HG03575 (cell line): ENCODE measurements at regions not wholly inside any gene's neighbourhood (a gene's known extent, or its start where the extent isn't known, plus 50 kb on each side); places are given as distances from the start of the nearest gene placed in this dataset.
"Not testable (repeated sequence)": the region's sequence is repeated elsewhere in the genome, so short reads cannot be mapped to it uniquely, and the experiment has no call there.

ENCODE experiments used
- ATAC-seq: cut with Tn5 transposase; IDR thresholded peaks from one replicate; pipeline ENCODE4 v1.9.1; 2021; ENCODE audit not compliant: unreplicated experiment, insufficient number of reproducible peaks, low FRiP score; ENCODE audit errors: extremely low read depth

DNA sequence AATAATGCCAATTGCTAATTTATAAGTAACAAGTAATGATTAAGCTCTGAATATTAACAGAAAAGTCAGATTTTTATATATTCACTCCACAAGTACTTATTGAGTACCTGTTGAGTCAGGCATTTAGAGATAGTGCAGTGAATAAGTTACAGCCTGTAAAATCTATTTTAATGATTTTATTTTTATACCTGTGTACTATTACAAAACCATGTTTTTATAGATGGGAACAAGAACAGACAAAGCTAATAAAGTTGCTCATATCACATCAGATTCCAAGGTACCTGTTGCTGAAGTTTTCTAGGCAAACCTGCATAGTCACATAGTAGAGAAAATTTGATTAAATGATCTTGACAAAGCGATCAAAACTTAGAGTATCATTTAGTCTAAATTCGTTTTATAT lies 623.7 kb downstream of the EFNA5 start:
- no peak for ATAC-seq

DNA sequence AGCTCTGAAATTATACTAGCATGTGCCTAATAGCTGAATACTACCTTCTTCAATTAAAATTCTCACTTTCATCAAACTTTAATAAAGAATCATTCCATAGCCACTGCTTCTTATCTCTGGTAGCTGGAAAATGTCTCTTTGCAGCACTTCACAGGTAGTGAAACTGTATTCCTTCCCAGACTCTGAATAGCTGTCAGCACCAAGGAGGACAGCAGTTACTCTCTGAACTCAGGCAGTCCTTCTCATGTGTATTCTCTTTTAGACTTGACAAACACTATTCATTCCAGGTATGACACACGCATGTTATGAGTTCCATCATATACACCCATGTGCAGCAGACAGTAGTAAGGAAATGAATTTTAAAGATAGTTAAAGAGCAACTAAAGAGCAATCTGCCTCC lies 627.1 kb downstream of the EFNA5 start:
- no peak for ATAC-seq

DNA sequence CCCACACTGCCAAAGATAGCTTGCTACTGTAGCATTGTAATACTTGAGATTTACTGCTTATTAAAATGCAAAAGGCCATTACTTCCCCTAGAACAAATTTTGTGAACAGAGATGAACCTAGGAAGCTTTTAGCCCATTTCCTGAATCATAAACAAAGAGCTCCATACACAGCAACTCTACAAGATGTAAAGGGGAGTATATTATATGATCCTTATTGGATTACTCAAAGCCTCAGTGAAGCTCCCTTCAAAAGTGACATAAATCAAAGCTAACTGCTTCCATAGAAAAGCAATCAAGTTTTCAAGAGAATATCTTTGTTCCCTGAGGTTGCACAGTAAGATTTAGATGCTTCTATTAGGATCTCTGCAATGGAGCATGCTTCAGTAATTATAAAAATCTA lies 629.8 kb downstream of the EFNA5 start:
- no peak for ATAC-seq

DNA sequence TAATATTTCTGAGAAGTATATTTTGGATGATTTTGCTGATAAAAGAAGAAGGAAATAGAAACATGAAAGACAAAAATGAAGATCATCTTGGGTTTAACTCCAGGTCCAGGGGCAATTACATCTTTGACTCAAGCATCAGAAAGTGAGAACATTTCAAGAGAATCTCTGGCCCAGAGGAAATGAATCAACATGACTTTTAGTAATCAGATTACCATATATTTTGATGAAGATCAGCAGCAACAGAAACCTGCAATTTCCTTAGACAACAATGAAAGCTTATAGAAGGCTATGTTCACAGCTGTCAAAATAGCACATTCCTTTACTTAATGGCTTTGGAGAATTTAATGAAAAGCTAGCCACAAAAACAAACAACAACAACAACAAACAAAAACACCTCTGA lies 638.1 kb downstream of the EFNA5 start:
- no peak for ATAC-seq

DNA sequence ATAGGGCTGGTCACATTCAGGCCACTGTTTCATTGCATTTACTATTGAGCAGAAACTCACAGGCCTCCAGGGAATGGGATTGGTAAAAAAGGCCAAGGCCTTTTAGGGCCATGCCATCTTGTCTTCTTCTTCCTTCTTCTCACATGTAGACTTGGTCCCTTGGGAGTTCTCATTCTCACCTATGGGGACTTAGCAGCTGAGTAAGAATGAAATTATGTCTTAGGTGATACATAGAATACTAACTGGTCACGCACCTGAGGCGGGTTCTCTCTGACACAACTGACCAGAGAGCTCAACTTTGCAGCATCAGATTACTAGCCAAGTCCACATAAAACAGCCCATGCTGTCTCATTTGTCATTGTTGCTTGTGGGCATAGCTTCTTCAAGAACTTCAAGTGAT lies 641.8 kb downstream of the EFNA5 start:
- no peak for ATAC-seq

DNA sequence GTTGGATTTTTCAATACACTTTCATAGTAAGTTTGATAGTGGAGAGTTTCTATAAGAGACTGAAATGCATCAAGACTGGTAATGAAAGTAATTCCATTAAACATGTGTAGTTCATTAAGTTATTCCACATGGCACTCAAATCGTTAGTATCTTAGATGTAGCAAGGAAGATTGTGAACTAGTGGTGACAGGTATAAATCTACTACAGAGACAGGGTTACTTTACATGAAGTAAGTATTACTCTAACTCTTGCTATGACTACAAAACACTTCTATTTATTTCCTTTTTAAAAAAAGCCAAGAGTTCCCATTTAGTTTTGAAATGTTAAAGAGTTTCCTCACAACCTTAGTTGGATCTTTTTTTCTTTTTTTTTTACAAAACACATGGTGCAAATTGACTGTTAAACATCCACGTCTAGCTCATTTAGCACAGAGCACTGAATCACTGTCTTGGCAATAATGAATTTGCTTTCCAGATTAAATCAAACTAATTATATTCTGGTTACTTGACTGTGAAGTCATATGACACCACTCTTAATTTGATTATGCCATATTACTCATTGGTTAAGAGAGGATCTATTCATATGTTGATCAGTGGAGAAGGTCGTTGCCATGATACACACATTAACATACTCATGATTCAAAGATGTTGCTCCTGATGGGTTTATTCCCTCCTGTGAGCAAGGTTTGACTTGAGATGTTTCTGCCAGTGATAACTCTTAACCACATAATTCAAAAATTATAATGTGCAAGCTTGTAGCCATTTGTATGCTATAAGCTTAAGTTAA lies 644.8 kb downstream of the EFNA5 start:
- ATAC-seq = no peak

DNA sequence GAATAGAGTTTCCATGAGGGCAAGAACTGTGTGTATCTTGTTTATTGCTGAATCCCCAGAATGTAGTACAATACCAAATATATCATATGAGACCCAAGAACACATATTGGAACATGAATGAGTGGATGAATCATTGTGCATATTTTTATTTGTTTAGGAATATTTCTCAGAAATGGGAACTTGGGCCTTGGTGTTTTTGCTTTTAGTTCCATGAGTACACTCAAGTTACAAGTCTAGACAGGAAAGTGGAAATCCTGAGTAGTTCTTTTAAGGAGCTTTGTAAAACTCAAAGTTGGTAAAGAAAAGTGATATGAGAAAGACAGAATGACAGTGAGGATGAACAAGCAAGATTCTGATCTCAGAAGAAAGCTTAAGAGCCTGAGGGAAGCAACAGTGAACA lies 647.0 kb downstream of the EFNA5 start:
- no peak for ATAC-seq

DNA sequence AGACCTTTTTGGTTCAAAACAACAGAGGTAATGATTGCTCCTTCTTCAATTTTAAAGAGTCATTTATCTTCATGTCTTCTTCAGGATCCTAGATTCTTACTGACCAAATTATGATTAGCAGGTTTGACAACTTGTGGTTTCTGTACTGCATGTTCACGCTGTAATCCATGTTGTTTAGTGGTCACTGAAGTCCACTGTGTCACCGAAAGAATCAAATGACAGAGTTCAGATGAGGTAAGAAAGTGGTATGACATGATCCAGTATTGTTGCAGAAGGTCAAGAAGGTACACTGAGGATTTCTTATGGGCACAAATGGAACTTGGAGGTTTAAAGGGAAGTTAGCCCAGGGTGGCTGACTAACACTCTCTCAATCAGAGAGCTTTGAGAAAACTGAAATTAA lies 649.2 kb downstream of the EFNA5 start:
- ATAC-seq = no peak

DNA sequence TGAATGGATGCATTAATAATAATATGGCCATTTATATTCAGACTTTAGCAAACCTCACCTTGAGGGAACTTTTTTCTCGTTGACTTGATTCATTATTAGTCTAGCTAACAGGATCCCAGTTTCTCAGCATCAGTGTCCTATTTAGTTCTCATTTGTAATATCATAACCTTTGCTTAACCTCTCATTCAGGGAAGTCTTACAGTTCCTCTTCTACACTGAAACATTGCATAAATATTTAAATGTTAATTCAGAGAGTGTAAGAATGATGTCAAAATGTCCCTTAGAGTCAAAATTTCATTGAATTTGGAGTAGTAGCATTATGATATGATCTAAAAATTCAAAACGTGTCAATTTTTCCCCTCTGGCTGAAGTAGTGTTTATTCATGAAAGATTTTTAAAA lies 650.1 kb downstream of the EFNA5 start:
- no peak for ATAC-seq

DNA sequence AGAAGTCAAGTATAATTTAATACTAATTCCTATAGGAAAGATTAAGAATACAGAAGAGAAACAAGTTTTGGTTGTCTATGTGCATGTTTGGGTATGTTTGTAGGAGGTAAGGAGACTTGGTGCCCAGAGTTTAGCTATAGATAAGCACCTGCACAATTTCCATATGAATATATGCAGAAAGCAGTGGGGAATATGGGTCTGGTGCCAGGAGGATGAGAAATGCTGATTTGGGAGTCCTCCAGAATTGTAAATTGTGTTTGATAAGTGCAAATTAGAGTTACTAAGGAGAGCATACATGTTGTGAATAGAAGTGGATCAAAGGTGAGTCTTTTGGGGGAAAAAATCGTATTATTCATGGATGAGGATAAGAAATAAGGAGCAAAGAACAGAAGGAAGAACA lies 653.1 kb downstream of the EFNA5 start:
- ATAC-seq = no peak

DNA sequence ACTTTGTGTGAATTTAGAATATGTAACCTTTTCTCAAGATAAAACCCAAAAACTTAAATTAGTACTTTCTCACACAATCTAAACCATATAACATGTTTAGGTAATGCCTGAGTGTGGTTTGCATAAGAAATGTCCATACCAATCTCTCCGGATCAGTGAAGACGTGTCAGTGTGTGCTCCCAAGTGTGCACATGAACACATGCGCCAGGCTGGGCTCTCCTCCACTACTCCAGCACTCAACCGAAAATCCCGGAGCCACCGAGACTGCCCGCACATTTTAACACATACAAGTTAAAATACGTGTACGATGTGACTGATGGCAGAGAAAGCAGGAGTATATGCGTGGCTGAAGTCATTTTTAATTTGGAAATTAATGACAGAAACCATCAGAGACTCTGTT lies 658.4 kb downstream of the EFNA5 start:
- no peak for ATAC-seq

DNA sequence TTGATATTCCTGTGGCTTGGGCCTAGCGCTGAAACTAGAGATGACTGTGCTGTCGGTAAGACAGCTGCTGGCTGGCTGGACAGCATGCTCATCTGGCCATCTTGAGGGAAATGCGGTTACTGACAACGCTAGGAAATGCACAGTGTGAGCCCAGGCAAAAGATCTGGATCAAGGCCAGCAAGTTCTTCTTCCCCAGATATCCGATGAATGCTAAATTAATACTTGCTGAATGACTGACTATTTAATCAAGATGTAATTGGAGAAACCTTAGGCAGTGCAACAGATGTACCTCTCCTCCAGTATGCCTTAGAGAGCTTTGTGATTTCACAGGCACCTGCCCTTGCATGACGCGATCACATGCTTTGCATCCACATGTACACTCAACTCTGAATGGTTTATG lies 659.1 kb downstream of the EFNA5 start:
- no peak for ATAC-seq

DNA sequence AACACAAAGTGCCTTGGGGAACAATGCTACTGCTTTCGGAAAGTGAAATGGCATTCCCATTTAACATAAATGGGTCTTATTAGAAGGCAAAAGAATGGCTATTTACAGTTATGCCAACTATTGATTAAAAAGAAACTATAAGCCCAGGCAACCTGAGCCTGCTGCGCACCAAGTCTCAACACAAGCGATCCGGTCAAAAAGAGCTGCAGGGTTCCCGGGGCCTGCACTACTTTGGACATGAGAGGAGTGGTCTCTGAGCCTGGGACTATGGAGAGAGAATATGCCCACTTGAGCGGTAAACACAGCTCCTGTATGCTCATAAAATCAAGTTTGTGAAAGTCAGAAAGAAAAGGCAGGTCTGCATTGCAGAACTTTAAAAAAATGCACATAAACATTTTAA lies 660.7 kb downstream of the EFNA5 start:
- ATAC-seq = no peak

DNA sequence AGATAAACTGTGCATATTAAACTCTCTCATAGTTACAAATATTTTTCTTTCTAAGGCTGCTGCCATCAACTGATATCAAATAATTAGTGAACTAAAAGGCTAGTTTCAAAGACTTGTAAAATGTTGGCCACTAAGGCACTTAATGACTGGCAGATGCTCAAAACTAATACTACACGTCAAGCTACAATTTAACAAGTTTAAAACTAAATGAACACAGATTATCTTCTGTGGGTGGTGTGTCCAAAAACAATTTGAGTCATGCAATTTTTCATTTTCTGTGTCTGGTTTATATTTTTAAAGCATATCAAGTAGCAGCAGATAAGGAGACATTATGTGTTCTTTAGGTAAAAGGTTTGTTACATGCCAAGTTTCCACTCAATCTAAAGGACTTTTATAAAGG lies 665.1 kb downstream of the EFNA5 start:
- ATAC-seq = no peak

DNA sequence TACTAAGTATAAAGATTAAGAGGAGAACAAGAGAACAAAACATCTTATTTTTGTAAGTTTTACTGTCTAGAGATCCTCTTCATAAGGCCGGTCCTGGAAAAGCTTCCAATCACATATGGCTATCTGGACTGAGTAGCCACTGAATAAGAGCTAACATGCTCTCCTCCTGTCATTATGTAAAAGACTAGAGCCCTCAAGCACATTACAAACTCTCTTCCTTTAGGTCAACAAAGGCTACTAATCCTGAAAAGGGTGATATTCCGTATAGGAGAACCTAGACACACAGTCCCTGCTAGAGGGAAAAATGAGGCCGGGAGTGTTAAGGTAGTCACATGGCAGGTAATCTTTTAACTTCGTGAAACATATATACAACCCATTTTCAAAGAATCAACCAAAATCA lies 665.6 kb downstream of the EFNA5 start:
- ATAC-seq = no peak

DNA sequence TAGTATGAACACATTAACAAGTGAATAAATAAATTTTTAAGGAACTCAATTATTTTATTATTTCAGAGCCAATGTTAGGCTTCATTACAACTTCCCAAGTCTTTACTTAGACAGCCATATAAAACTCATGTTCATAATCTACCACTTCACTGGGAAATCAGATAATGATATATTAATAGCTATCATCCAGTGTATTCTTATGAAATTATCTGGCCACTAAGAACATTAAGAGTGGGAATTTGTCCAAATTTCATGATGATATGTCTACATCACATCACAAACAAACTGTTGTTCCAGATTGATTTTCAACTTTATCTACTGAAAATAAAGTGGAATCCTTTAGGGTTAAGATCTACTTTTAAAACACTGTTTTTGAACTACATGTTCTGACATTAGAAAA lies 668.6 kb downstream of the EFNA5 start:
- ATAC-seq = no peak

DNA sequence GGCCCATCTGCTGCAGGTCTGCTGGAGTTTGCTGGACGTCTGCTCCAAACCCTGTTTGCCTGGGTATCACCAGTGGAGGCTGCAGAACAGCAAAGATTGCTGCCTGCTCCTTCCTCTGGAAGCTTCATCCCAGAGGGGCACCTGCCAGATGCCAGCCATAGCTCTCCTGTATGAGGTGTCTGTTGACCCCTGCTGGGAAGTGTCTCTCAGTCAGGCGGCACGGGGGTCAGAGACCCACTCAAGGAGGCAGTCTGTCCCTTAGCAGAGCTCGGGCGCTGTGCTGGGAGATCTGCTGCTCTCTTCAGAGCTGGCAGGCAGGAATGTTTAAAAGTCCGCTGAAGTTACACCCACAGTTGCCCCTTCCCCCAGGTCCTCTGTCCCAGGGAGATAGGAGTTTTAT lies 671.2 kb downstream of the EFNA5 start:
- ATAC-seq = not testable (repeated sequence)

DNA sequence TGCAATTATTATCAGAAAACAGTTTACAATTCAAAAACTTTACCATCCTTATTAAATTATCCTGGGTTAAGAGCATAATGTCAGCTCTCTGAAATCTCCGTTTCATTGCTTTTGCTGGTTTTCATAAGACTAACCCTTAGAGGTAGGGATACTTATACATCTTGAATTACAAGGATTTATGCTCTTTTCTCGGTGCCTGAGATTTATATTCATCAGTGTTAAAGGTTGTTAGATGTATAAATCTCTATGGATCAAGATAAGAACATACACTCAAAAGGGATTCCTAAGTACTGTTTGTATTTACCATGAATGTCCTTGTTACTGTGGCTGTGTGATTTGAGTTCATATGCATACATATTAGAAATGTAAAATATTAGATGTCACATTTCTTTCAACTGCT lies 684.7 kb downstream of the EFNA5 start:
- no peak for ATAC-seq

DNA sequence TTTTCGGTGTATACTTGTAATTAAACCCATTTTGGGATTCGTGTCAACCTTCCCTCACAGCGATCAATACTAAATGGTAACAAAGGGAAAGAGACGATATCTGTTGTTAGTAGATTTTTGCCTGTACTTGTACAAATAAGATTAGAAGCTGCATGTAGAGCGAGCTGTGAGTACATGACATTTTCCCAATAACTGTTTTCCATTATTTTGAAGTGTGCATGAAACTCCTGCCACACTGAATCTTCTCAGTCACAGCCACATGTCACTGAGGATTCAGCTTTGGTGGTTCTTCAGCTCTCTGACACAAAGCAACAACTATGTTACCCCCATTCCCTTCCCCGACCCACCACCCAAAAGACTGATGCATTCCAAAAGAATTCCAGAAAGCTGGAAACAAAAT lies 685.6 kb downstream of the EFNA5 start:
- ATAC-seq = no peak

DNA sequence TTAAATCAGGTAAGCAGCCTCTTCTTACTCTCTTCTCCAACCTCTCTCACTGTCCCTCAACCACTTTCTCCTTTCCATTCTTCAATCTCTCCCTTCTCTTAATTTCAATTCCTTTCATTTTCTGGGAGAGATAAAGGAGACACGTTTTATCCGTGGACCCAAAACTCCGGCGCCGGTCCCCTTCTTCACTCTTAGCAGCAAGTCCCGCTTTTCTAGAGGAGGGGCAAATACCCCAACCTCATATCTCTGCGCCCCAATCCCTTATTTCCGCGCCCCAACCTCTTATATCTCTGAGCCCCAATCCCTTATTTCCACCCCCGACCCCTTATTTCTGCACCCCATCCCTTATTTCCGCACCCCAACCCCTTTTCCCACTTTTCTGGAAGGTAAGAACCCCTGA lies 691.6 kb downstream of the EFNA5 start:
- ATAC-seq = not testable (repeated sequence)

DNA sequence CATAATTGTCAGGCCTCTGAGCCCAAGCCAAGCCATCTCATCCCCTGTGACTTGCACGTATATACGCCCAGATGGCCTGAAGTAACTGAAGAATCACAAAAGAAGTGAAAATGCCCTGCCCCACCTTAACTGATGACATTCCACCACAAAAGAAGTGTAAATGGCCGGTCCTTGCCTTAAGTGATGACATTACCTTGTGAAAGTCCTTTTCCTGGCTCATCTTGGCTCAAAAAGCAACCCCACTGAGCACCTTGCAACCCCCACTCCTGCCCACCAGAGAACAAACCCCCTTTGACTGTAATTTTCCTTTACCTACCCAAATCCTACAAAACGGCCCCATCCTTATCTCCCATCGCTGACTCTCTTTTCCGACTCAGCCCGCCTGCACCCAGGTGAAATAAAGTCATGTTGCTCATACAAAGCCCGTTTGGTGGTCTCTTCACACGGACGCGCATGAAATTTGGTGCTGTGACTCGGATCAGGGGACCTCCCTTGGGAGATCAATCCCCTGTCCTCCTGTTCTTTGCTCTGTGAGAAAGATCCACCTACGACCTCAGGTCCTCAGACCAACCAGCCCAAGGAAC lies 692.1 kb downstream of the EFNA5 start:
- not testable (repeated sequence) for ATAC-seq
